H9 (cell line): ENCODE measurements at regions not wholly inside any gene's neighbourhood (a gene's known extent, or its start where the extent isn't known, plus 50 kb on each side); places are given as distances from the start of the nearest gene placed in this dataset.

ENCODE experiments used
- DNase-seq: peaks from one replicate; pipeline ENCODE4 v3.0.0-alpha.2; 2017
- H2AFZ ChIP-seq: one replicate; pipeline ENCODE4 v1.6.1; 2013; ENCODE audit warnings: mild to moderate bottlenecking, low read length, control low read depth, moderate library complexity
- H2AK5ac ChIP-seq: 2 replicates; pipeline ENCODE4 v1.6.1; 2013; ENCODE audit warnings: low read length, control low read depth, mixed read lengths; ENCODE audit not compliant: insufficient read length
- H2BK120ac ChIP-seq: one replicate; pipeline ENCODE4 v1.6.1; 2013; ENCODE audit warnings: low read depth, mild to moderate bottlenecking, low read length, control low read depth, inconsistent platforms; ENCODE audit not compliant: poor library complexity, severe bottlenecking
- H2BK12ac ChIP-seq: 2 replicates; pipeline ENCODE4 v1.6.1; 2013; ENCODE audit warnings: low read length, control low read depth, mixed read lengths, low read depth; ENCODE audit not compliant: insufficient read length
- H2BK15ac ChIP-seq: 2 replicates; pipeline ENCODE4 v1.6.1; 2013; ENCODE audit warnings: low read depth, low read length, control low read depth
- H2BK20ac ChIP-seq: one replicate; pipeline ENCODE4 v1.6.1; 2013; ENCODE audit warnings: low read depth, mild to moderate bottlenecking, low read length, control low read depth, inconsistent platforms; ENCODE audit not compliant: poor library complexity, severe bottlenecking
- H2BK5ac ChIP-seq: 2 replicates; pipeline ENCODE4 v1.6.1; 2013; ENCODE audit warnings: low read length, control low read depth, mixed read lengths; ENCODE audit not compliant: insufficient read length
- H3K14ac ChIP-seq: 2 replicates; pipeline ENCODE4 v1.6.1; 2013; ENCODE audit warnings: low read length, control low read depth; ENCODE audit not compliant: insufficient read depth
- H3K18ac ChIP-seq: 2 replicates; pipeline ENCODE4 v1.6.1; 2013; ENCODE audit warnings: low read depth, mild to moderate bottlenecking, mixed read lengths, low read length, control low read depth; ENCODE audit not compliant: insufficient read length
- H3K23ac ChIP-seq: 2 replicates; pipeline ENCODE4 v1.6.1; 2013; ENCODE audit warnings: low read length, control low read depth, mixed read lengths, low read depth; ENCODE audit not compliant: insufficient read length
- H3K23me2 ChIP-seq: 2 replicates; pipeline ENCODE4 v1.6.1; 2013; ENCODE audit warnings: low read depth, mild to moderate bottlenecking, mixed read lengths, low read length, control low read depth; ENCODE audit not compliant: insufficient read length, poor library complexity, severe bottlenecking
- H3K27ac ChIP-seq: 2 replicates; pipeline ENCODE4 v1.5.1; 2013; ENCODE audit warnings: low read length, control low read depth, mixed read lengths, low read depth; ENCODE audit not compliant: insufficient read length
- H3K27me3 ChIP-seq: 2 replicates; pipeline ENCODE4 v1.6.1; 2013; ENCODE audit warnings: low read length, control low read depth, inconsistent platforms; ENCODE audit not compliant: insufficient read depth
- H3K4ac ChIP-seq: 2 replicates; pipeline ENCODE4 v1.6.1; 2013; ENCODE audit warnings: low read depth, mild to moderate bottlenecking, control low read depth, inconsistent platforms, low read length, moderate library complexity
- H3K4me1 ChIP-seq: 2 replicates; pipeline ENCODE4 v1.6.1; 2013; ENCODE audit warnings: low read length, control low read depth, inconsistent platforms; ENCODE audit not compliant: insufficient read depth
- H3K4me2 ChIP-seq: 2 replicates; pipeline ENCODE4 v1.6.1; 2013; ENCODE audit warnings: low read length, control low read depth, mixed read lengths; ENCODE audit not compliant: insufficient read length, insufficient read depth
- H3K56ac ChIP-seq: 2 replicates; pipeline ENCODE4 v1.6.1; 2013; ENCODE audit warnings: low read depth, mild to moderate bottlenecking, mixed read lengths, low read length, control low read depth; ENCODE audit not compliant: insufficient read length
- H3K79me1 ChIP-seq: 2 replicates; pipeline ENCODE4 v1.6.1; 2013; ENCODE audit warnings: low read depth, mild to moderate bottlenecking, moderate library complexity, low read length, control low read depth, inconsistent platforms; ENCODE audit not compliant: insufficient read depth, poor library complexity, severe bottlenecking
- H3K79me2 ChIP-seq: 2 replicates; pipeline ENCODE4 v1.6.1; 2013; ENCODE audit warnings: low read length, control low read depth, inconsistent platforms; ENCODE audit not compliant: insufficient read depth
- H3K9ac ChIP-seq: 2 replicates; pipeline ENCODE4 v1.6.1; 2013; ENCODE audit warnings: low read length, control low read depth, mixed read lengths; ENCODE audit not compliant: insufficient read length; ENCODE audit errors: extremely low read depth
- H3K9me3 ChIP-seq: one replicate; pipeline ENCODE4 v1.6.1; 2013; ENCODE audit warnings: low read depth, low read length, inconsistent platforms; ENCODE audit not compliant: control insufficient read depth
- H3T11ph ChIP-seq: one replicate; pipeline ENCODE4 v1.6.1; 2013; ENCODE audit warnings: mild to moderate bottlenecking, low read length, control low read depth, inconsistent platforms
- H4K20me1 ChIP-seq: one replicate; pipeline ENCODE4 v1.6.1; 2013; ENCODE audit not compliant: control insufficient read depth, insufficient read length, insufficient read depth
- H4K5ac ChIP-seq: 2 replicates; pipeline ENCODE4 v1.6.1; 2013; ENCODE audit warnings: low read depth, mild to moderate bottlenecking, mixed read lengths, low read length, control low read depth; ENCODE audit not compliant: insufficient read length
- H4K8ac ChIP-seq: replicated peaks from 2 replicates; pipeline ENCODE4 v1.6.1; 2013; ENCODE audit warnings: low read length, control low read depth, mixed read lengths, low read depth; ENCODE audit not compliant: insufficient read length
- H4K91ac ChIP-seq: 2 replicates; pipeline ENCODE4 v1.6.1; 2013; ENCODE audit warnings: low read depth, mild to moderate bottlenecking, moderate library complexity, mixed read lengths, low read length, control low read depth; ENCODE audit not compliant: insufficient read length
- H3K27ac Mint-ChIP-seq, 3 experiments: 2 replicates in 2 of 3; 3 replicates in 1 of 3; pipeline ENCODE4 v1.8.0; 2020 to 2021; ENCODE audit warnings: mixed read lengths in 3 of 3, mild to moderate bottlenecking in 1 of 3, moderate library complexity in 1 of 3
- H3K27me3 Mint-ChIP-seq: 2 replicates; pipeline ENCODE4 v1.8.0; 2021; ENCODE audit warnings: low read depth, mild to moderate bottlenecking, moderate library complexity, mixed read lengths
- H3K36me3 Mint-ChIP-seq, 3 experiments: 2 replicates in 2 of 3; 3 replicates in 1 of 3; pipeline ENCODE4 v1.8.0; 2020 to 2021; ENCODE audit warnings: low read depth in 3 of 3, mixed read lengths in 3 of 3; ENCODE audit not compliant: insufficient read depth in 1 of 3
- H3K4me1 Mint-ChIP-seq, 2 experiments: 2 replicates each; pipeline ENCODE4 v1.8.0; 2020; ENCODE audit warnings: mixed read lengths in 2 of 2
- H3K4me3 Mint-ChIP-seq, 2 experiments: 2 replicates in 1 of 2; 3 replicates in 1 of 2; pipeline ENCODE4 v1.8.0; 2020 to 2021; ENCODE audit warnings: mild to moderate bottlenecking in 2 of 2, mixed read lengths in 2 of 2, moderate library complexity in 1 of 2
- H3K9me3 Mint-ChIP-seq, 2 experiments: 2 replicates in 1 of 2; 3 replicates in 1 of 2; pipeline ENCODE4 v1.8.0; 2020; ENCODE audit warnings: mild to moderate bottlenecking in 2 of 2, mixed read lengths in 2 of 2, moderate library complexity in 1 of 2
- TF ChIP-seq, protein P1 (sequence below): fragments of 200-600 bp; sonication (generic); conservative IDR thresholded peaks from 3 replicates; pipeline ENCODE4 v1.8.0; 2021; ENCODE audit warnings: antibody characterized with exemption, mild to moderate bottlenecking

- Histone ChIP-seq H3K27me3 (no peaks in the 10 kb centered on the region), H3K23me2 (no peaks in the 10 kb centered on the region), H2AFZ (no peak overlapping the region), H3K79me2 (no peaks in the 10 kb centered on the region), H3K56ac (no peak overlapping the region), H3K18ac (no peak overlapping the region), H2BK12ac (no peak overlapping the region), H4K20me1 (no peaks in the 10 kb centered on the region), H3K79me1 (no peaks in the 10 kb centered on the region), H2BK5ac (no peak overlapping the region), H4K91ac (no peak overlapping the region), H4K5ac (no peak overlapping the region), H3K9ac (no peak overlapping the region), H3K14ac (no peak overlapping the region), H3K4me1 (no peaks in the 10 kb centered on the region), H3K23ac (no peak overlapping the region), H3K4me2 (no peak overlapping the region), H4K8ac (no peak overlapping the region), H2AK5ac (no peak overlapping the region), H2BK20ac (no peak overlapping the region), H3K9me3 (no peaks in the 10 kb centered on the region), H2BK15ac (no peak overlapping the region), H3K27ac (no peak overlapping the region), H3T11ph (no peak overlapping the region), H2BK120ac (no peak overlapping the region), H3K4ac (no peak overlapping the region)
- Mint-ChIP-seq H3K9me3 (no peaks in the 10 kb centered on the region), H3K4me3 (no peak overlapping the region), H3K4me1 (peaks cover 0 to 2% of the 10 kb centered on the region in 2 experiments; a peak in 3 of 4 replicates), H3K27me3 (no peaks in the 10 kb centered on the region), H3K36me3 (no peaks in the 10 kb centered on the region), H3K27ac (no peak overlapping the region)
- TF ChIP-seq, protein P1, sequence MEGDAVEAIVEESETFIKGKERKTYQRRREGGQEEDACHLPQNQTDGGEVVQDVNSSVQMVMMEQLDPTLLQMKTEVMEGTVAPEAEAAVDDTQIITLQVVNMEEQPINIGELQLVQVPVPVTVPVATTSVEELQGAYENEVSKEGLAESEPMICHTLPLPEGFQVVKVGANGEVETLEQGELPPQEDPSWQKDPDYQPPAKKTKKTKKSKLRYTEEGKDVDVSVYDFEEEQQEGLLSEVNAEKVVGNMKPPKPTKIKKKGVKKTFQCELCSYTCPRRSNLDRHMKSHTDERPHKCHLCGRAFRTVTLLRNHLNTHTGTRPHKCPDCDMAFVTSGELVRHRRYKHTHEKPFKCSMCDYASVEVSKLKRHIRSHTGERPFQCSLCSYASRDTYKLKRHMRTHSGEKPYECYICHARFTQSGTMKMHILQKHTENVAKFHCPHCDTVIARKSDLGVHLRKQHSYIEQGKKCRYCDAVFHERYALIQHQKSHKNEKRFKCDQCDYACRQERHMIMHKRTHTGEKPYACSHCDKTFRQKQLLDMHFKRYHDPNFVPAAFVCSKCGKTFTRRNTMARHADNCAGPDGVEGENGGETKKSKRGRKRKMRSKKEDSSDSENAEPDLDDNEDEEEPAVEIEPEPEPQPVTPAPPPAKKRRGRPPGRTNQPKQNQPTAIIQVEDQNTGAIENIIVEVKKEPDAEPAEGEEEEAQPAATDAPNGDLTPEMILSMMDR: no peak
- DNase-seq: no peak
Observed at GRCh38 chrX:112961981-112962380, 121.3 kb upstream of the AMOT start.
